ENCODE measurements at regions not wholly inside any gene's neighbourhood (a gene's known extent, or its start where the extent isn't known, plus 50 kb on each side); places are given as distances from the start of the nearest gene placed in this dataset.
"Not testable (repeated sequence)": the region's sequence is repeated elsewhere in the genome, so short reads cannot be mapped to it uniquely, and the experiment has no call there.

DNA sequence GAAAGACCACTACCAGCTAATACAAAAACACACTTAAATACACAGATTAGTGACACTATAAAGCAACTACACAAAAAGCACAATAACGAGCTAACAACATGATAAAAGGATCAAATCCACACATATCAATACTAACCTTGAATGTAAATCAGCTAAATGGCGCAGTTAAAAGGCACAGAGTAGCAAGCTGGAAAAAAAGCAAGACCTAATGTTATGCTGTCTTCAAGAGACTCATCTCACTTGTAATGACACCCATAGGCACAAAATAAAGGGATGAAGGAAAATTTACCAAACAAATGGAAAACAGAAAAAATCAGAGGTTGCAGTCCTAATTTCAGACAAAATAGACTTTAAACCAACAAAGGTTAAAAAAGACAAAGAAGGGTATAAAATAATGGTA, 86.3 kb downstream of the NUS1 start:
- no peak for DNase-seq

DNA sequence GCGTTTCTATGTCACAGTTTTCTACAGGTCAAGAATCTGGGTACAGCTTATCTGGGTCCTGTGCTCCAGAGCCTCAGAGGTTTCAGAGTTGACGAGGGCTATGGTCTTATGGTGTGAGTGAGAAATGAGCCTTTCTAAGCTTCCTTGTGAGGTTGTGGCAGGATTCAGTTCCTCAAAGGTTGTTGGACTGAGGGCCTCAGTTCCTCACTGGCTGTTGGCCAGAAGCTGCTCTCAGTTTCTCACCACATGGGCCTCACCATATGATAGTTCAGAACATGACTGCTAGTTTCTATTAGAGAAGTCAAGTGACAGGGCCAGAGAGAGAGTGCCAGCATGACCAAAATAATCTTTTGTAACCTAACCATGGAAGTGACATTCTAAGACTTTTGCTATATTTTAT, 96.1 kb downstream of the NUS1 start:
- no peak for DNase-seq

DNA sequence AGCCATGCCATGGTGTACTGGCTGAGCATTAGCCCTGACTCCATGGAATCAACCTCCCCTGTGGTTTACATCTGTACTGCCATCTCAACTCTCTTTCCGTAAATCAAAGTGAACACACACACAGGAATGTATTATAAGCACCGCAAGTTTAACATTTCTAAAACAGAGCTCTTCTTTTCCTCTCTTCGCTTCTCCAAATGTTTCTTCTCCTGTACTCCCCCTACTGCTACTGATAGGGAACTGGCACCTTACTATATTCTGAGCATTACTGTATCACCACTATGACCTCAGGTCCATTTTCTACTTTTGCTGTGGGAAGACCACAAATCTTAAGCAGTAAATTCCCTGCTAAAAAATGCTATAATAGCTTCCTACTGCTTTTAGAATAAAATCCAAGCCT, 101.2 kb downstream of the NUS1 start:
- no peak for DNase-seq

DNA sequence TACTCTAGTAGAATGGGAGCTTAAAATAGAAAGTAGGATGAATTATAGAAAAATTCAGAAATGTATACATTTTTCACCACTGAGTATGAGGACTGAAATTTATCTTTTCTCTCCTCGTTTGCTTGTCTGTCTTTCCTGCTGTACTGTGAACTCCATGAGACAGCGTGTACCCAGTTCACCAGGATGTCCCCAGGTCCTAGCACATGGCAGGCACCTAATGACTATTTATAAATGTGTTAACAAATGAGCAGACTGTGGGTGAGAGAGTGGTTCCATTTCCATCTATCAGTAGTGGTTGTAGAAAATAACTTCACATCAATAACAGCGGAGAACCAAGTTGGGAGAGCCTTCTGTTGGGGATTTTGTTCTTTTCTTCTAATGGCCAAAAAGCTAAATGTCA, 106.3 kb downstream of the NUS1 start:
- DNase-seq, result no peak

DNA sequence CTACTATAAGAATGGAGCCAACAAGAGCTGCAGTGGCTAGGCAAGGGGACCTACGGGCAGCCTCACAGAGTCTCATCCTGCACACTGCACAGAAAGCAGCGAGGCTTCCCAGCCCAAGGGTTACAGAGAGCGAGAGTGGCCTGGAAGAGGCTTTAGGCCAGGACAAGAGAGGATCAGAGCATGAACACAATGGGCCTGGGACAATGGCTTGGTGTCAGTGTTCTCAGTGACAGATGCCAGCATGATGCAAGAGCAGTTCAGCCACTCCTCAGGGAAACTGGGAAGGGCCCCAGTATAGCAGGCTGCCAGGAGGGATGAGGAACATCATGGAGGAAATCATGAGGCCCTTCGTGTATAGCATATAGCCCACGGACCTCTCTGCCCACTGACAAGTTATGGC, 108.0 kb downstream of the NUS1 start:
- DNase-seq, result no peak

DNA sequence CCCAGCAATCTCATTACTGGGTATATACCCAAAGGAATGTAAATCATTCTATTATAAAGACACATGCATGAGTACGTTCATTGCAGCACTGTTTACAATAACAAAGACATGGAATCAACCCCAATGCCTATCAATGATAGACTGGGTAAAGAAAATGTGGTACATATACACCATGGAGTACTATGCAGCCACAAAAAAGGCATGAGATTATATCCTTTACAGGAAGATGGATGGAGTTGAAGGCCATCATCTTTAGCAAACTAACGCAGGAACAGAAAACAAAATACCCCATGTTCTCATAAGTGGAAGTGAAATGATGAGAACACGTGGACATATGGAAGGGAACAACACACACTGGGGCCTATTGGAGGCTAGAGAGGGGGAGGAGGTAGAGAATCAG, 115.7 kb downstream of the NUS1 start:
- DNase-seq, result no peak

DNA sequence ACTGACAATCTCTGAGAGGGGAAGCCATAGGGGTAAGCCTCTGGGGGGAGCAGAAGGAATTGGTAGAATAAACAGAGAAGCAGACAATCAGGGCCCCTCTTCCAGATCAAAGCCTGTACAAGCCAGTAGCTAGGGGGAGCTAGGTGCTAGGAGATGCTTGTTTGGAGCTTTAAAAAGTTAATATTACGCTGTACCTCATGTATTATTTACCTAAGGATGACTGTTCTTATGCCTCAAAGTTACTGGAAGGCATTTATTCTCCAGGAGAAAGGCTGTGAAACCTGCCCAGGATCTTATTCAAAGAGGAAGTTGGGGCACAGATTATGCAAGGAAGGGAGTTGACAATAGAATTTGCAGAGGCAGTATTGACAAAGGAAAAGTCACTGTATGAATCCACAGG, 111.8 kb upstream of the SLC35F1 start:
- DNase-seq, result no peak

DNA sequence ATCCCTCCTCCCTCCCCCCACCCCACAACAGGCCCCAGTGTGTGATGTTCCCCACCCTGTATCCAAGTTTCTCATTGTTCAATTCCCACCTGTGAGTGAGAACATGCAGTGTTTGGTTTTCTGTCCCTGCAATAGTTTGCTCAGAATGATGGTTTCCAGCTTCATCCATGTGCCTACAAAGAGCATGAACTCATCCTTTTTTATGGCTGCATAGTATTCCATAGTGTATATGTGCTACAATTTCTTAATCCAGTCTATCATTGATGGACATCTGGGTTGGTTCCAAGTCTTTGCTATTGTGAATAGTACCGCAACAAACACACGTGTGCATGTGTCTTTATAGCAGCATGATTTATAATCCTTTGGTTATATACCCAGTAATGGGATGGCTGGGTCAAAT, 108.2 kb upstream of the SLC35F1 start:
- DNase-seq, result not testable (repeated sequence)

DNA sequence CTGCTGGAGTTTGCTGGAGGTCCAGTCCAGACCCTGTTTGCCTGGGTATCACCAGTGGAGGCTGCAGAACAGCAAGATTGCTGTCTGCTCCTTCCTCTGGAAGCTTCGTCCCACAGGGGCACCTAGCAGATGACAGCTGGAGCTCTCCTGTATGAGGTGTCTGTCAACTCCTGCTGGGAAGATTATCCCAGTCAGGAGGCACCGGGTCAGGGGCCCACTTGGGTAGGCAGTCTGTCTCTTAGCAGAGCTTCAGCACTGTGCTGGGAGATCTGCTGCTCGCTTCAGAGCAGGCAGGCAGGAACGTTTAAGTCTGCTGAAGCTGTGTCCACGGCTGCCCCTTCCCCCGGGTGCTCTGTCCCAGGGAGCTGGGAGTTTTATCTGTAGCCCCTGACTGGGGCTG, 96.8 kb upstream of the SLC35F1 start:
- DNase-seq, result no peak

DNA sequence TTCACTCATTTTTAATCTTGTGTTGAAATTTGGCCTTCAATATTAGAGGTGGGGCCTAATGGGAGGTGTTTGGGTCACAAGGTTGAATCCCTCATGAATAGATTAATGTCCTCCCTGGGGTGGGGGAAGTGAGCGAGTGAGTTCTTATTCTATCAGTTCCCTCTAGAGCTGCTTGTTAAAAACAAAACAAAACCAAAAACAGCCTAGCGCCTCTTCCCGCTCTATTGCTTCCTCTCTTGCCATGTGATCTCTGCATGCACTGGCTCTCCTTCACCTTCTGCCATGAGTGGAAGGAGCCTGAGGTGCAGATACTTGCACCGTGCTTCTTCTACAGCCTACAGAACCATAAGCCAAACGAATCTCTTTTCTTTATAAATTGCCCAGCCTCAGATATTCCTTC, 89.6 kb upstream of the SLC35F1 start:
- DNase-seq, result no peak

DNA sequence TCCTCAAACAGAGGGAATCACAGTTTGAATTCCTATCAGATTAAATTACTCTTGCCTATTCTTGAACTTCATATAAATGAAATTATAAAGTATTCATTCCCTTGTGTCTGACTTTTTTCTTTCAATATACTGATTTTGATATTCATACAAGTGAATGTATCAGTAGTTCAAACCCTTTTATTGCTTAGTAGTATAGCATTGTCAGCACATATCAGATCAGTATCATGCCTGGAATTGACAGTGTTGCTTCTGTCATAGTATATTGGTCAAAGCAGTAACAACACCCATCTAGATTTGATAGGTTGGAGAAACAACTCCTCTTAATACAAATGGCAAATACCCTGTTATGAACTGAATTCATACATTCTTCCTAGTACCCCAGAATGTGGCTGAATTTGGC, 89.1 kb upstream of the SLC35F1 start:
- no peak for DNase-seq

DNA sequence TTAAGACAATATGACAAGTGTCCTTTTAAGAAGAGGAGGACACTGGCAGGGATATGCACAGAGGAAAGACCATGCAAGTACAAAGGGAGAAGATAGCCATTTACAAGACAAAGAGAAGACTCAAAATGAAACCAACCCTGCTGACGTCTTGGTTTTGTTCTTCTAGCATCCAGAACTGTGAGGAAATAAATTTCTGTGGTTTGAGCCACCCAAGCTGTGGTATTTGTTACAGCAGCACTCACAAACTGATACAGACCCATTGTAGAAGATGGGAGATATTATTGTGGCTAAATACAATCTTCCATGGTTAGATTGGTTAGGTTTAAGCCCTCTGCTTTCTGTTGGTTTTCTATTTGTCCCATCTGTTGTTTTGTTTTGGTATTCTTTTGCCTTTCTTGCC, 88.6 kb upstream of the SLC35F1 start:
- no peak for DNase-seq

DNA sequence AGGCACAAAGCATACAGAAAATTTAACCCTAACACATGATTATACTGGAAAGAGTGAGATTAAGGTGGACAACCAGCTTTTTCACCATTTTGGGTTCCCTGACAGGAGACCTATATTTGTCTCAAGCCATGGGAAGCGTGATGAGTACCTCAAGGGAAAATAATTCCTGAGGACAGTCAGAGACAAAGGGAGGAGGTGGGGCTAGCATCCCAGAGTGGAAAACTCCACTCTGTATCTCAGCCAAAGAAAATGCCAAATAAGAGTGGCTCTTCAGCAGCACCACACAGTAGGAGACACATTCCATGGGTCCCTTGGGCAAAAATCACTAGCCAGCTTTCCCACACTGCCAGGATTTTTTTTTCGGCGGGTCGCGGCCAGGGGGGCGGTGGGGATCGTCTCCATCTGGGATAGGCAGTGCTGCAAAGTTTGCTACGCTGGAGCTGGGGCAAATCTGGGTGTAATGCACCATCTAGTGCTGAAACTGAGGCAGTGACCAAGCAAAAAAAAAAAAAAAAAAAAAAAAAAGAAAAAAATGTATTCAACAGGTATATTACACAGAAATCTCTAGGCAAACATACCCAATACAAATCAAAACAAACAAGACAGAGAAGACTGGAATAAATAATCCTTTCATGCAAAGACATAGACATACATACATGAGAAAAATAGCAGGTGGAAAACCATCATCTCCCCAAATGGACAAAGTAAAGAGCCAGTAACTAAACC, 77.3 kb upstream of the SLC35F1 start:
- DNase-seq, result peak; percentile 7

DNA sequence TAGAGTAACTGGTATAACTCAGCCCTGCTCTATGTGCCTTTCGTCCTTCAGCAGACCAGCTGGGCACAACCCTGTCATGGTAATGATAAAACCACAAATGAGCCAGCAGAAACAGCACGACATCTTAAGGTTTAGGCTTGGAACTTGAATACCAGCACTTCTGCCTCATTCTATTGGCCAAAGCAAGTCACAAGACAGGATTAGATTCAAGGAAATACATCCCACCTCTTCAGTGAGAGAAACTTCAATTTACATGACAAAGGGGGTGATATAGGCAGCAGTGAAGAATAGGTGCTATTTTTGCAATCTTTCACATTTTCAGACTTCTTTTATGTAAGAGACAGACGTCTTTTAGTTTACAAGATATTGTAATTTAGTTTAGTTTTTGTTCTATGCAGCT, 69.8 kb upstream of the SLC35F1 start:
- no peak for DNase-seq

DNA sequence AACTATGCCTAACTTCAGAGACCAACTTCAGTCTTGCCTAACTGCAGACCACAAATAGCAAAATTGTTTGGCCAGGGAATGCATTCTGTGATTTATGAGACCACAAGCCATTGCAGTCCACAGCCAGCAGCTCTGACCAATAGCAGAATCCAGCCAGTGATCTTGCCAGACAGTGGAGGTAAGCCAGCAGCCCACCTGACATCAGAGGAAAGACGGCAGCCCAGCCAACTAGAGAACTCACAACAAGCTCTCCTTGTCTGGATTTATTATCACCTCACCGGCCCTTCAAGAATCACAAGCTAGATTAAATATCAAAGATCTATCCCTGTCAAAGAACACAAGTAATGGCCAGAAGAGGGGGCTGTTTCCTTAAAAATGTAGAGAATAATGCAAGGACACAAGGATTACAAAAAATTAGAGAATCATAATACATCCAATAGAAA, 66.5 kb upstream of the SLC35F1 start:
- peak; percentile 51 for DNase-seq

DNA sequence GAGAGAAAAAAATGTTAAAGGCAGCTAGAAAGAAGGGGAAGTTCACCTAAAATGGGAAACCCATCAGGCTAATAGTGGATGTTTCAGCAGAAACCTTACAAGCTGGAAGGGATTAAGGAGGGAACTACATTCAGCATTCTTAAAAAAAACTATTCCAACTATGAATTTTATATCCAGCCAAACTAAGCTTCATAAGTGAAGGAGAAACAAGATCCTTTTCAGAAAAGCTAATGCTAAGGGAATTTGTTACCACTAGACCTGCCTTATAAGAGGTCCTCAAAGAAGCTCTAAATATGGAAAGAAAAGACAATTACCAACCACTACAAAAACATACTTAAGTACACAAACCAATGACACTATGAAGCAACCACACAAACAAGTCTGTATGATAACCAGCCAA, 59.2 kb upstream of the SLC35F1 start:
- no peak for DNase-seq

DNA sequence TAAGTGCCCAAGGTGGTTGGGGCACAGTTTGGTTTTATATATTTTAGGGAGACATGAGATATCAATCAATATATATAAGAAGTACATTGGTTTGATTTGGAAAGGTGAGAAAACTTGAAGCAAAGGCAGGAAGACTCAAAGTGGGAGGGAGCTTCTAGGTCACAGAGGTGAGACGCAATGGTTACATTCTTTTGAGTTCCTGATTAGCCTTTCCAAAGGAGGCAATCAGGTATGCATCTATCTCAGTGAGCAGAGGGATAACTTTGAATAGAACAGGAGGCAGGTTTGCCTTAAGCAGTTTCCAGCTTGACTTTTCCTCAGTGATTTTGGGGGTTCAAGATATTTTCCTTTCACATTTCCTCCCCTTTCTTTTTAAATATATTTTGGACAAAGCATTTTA, 58.0 kb upstream of the SLC35F1 start:
- DNase-seq, result no peak
